ENCODE measurements at regions not wholly inside any gene's neighbourhood (a gene's known extent, or its start where the extent isn't known, plus 50 kb on each side); places are given as distances from the start of the nearest gene placed in this dataset.
"Not testable (repeated sequence)": the region's sequence is repeated elsewhere in the genome, so short reads cannot be mapped to it uniquely, and the experiment has no call there.

DNA sequence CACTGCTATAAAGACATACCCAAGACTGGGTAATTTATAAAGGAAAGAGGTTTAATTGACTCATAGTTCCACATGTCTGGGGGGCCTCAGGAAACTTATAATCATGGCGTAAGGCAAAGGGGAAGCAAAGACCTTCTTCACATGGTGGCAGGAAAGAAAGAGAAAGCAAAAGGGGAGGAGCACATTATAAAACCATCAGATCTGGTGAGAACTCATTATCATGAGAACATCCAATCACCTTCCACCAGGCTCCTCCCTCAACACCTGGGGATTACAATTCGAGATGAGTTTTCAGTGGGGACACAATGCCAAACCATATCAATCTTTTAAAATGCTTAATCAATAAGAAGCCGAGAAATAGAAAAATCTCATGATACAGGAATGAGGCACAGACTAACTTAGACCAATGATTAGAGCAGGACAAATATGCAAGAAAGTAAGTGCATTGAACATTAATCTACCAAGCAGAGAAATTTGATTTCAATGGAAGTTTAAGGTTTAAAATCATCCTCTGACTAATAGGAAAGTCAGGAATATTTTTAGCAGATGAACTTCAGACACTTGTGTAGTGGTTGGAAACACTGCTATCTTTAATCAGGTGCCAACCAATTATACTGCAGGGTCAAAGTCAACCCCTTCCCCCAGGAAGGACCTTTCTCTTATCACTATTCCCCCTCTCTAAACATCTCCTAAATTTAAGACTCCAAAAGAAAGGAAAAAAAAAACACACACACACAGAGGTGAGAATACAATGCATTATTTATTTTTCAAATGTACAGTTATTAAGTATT lies 259.2 kb downstream of the IRS1 start:
- no peak overlapping the region for H3K27ac ChIP-seq
- no peak for TF ChIP-seq ZFX (IDR thresholded peaks at IDR 0.05)
- TF ChIP-seq, protein P1, sequence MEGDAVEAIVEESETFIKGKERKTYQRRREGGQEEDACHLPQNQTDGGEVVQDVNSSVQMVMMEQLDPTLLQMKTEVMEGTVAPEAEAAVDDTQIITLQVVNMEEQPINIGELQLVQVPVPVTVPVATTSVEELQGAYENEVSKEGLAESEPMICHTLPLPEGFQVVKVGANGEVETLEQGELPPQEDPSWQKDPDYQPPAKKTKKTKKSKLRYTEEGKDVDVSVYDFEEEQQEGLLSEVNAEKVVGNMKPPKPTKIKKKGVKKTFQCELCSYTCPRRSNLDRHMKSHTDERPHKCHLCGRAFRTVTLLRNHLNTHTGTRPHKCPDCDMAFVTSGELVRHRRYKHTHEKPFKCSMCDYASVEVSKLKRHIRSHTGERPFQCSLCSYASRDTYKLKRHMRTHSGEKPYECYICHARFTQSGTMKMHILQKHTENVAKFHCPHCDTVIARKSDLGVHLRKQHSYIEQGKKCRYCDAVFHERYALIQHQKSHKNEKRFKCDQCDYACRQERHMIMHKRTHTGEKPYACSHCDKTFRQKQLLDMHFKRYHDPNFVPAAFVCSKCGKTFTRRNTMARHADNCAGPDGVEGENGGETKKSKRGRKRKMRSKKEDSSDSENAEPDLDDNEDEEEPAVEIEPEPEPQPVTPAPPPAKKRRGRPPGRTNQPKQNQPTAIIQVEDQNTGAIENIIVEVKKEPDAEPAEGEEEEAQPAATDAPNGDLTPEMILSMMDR (conservative IDR thresholded peaks at IDR 0.05), result no peak

DNA sequence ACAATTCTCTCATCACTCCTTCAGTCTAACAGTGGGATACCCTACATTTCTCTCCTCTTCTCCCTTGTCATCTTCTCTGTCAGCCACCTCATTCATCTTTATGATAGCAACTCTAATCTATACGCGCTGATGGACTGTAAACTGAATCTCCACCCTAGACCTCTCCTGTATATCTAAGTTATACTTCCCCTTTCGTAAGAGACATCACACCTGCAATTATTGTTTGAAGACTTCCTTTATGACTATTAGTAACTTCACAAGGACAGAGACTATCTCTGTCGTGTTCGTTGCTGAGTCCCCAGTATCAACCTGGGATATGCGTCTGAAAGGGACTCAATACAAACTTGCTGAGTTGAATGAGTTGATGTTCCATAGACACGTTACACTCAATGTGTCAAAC lies 263.2 kb downstream of the IRS1 start:
- no peak for TF ChIP-seq ZFX (IDR thresholded peaks at IDR 0.05)
- TF ChIP-seq, protein P1 (conservative IDR thresholded peaks at IDR 0.05), result no peak
- no peak overlapping the region for H3K27ac ChIP-seq

DNA sequence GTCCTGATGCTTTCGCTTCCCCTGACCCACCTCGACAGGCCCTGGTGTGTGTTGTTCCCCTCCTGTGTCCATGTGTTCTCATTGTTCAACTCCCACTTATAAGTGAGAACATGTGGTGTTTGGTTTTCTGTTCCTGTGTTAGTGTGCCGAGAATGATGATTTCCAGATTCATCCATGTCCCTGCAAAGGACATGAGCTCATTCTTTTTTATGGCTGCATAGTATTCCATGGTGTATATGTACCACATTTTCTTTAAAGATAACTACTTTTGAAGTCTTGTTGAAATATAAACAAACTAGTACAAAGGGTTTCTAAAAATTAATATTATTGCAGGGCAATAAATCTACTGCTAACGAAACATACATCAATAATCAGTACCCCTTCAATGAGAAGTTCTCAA lies 266.6 kb downstream of the IRS1 start:
- not testable (repeated sequence) for H3K27ac ChIP-seq

DNA sequence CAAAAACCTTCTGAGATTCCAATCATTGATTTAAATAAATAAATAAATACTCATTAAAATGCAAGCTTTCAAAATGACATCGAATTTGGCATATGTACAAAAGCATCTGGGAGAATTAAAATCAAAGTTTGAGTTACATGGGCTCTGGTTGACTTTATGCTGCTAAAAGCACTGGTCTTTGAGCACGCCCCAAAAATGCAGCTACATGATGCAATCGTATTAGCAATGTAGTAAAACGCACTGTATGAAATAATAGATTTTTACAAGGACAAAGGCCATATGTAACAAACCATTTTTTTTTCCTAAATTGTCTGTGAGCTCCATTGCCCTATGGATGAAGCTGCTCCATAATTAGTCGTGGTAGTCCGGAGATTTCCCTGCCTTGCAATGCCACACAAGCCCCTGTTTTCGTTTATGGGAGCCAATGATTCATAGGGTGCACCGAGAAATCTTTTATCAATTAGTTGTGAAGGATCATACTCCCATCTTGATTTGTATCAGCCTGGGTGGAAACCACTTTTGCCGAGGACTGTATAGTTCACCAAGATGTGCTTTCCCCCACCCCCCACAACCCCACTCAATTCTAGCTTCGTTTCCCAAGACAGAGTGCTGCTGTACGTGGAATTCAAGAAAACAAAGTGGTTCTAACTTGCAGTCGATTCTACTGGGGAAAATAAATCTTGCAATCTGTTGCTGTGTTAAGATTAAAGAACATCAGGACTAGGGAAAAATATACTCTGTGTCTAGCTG lies 268.4 kb downstream of the IRS1 start:
- no peak overlapping the region for H3K27ac ChIP-seq
- TF ChIP-seq, protein P1 (conservative IDR thresholded peaks at IDR 0.05), result no peak
- no peak for TF ChIP-seq ZFX (IDR thresholded peaks at IDR 0.05)

DNA sequence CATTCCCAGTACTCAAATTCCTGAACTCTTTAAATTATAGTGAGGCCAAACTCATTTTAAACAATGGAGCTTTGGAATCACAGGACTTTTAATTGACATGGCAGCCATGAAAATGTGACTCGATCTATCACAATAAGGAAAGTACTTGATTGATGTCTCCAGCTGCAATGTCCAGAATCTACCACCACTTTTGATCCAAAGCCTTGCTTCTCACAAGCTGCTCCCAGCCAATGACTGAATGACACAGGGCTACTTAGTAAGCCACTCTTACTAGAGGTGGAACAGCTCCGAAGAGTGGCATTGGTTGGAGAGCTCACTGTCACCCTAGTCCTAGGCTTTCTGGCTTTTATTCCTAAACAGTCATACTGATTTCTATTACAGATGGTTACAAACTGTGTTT lies 270.1 kb downstream of the IRS1 start:
- TF ChIP-seq ZFX (IDR thresholded peaks at IDR 0.05), result no peak
- TF ChIP-seq, protein P1 (conservative IDR thresholded peaks at IDR 0.05), result no peak
- no peak overlapping the region for H3K27ac ChIP-seq

DNA sequence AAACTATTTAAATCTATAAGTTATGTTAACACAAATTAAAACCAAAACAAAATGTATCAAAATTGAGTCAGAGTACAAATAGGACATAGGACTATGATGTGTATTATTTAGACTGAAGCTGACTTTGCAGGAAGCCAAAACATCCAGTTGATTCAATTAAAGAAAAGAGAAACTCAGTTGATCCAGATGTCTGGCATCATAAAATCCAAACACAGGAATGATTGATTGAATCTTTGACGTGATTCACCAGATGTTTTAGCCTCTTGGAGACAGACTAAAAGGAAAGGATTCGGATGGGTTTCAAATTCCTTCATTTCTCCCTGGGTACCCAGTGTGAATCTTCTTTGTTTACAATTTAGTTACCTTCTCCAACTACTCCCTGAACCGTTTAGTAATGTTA lies 272.9 kb downstream of the IRS1 start:
- TF ChIP-seq ZFX (IDR thresholded peaks at IDR 0.05), result no peak
- TF ChIP-seq, protein P1 (conservative IDR thresholded peaks at IDR 0.05), result no peak
- no peak overlapping the region for H3K27ac ChIP-seq

DNA sequence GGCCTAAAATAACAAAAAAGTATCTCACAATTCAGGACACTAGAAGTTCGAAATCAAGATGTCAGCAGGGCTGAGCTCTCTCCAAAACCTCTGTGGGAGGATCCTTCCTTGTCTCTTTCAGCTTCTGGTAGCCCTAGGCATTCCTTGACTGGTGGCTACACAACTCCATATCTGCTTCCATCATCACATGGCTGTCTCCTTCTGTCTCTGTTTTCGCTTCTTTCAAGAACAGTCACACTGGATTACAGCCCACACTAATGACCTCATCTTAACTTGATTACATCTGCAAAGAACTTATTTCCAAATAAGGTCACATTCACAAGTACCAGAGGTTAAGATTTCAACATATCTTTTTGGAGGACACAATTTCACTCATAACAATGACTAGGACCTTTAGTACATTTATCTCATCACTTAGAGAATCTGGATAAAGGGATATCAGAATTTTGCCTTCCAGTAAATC lies 275.2 kb downstream of the IRS1 start:
- H3K27ac ChIP-seq, result no peak overlapping the region
- TF ChIP-seq, protein P1 (conservative IDR thresholded peaks at IDR 0.05), result no peak
- TF ChIP-seq ZFX (IDR thresholded peaks at IDR 0.05), result no peak
